22Rv1 (cell line): ENCODE measurements at regions not wholly inside any gene's neighbourhood (a gene's known extent, or its start where the extent isn't known, plus 50 kb on each side); places are given as distances from the start of the nearest gene placed in this dataset.

Source experiments
- CTCF ChIP-seq: fragments of 450-650 bp; IDR thresholded peaks from 2 replicates; pipeline ENCODE4 v1.5.1; 2017; ENCODE audit warnings: mild to moderate bottlenecking
- ZFX ChIP-seq: fragments of 450-650 bp; IDR thresholded peaks from 2 replicates; pipeline ENCODE4 v1.6.1; 2017; ENCODE audit warnings: antibody characterized with exemption, borderline replicate concordance

GRCh38 chr10:69730251-69731156 lies 71.2 kb upstream of the COL13A1 start:
- TF ChIP-seq CTCF = no peak
- TF ChIP-seq ZFX = no peak
